HG02759 (cell line): ENCODE measurements at regions not wholly inside any gene's neighbourhood (a gene's known extent, or its start where the extent isn't known, plus 50 kb on each side); places are given as distances from the start of the nearest gene placed in this dataset.

Source experiments
- ATAC-seq: cut with Tn5 transposase; IDR thresholded peaks from one replicate; pipeline ENCODE4 v1.9.1; 2021; ENCODE audit warnings: mild to moderate bottlenecking, moderate library complexity; ENCODE audit not compliant: unreplicated experiment

DNA sequence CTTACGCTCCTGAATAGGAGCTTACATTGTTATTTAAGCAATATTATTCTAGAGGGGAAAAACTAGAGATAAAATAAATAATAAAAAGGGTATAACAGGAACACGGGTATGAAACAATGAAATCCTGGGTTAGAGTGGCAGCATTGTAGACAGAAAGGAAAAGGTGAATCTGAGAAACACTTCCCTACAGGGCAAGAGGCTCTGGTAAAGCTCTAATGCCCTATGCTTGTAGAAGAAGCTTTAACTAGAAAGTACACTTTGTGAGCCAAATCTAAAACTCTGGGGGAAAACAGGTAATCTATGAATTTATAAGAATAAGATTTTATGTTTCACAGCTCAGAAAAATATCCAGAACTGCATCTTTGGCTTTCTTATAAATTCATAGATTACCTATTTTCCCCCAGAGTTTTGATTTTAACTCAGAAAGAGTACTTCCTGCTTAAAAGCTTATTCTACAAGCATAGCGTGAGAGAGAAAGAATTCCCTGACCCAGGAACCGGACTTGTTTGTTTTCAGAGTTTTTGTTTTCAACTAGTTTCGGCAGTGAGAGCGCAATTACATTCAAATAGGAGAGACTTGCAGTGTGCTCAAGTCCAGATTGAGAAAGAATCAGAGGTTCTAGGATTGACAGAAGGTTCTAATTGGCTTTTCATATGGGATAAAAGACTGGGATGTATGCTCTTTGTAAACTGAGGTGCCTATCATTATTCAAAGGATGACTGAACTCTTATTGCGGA, 651.0 kb upstream of the RORB start:
- ATAC-seq = no peak

DNA sequence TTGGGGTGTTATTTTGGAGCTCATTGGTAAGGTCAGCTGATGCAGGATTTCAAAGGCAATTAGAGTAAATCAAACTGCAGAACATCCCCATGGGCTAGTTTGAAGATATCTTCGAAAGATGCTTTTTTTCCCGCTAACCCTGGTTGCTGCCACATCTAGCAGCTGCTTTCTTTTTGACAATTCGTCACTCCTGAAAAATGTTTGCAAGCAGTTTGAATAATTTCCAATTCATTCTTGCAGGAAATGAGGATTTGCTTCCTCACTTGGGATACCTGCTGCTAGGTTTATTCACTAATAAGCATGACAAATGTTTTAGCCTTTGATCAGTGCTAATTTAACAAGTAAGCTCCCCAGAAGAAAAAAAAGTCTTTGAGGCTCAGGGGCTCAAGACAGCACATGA, 649.6 kb upstream of the RORB start:
- no peak for ATAC-seq

DNA sequence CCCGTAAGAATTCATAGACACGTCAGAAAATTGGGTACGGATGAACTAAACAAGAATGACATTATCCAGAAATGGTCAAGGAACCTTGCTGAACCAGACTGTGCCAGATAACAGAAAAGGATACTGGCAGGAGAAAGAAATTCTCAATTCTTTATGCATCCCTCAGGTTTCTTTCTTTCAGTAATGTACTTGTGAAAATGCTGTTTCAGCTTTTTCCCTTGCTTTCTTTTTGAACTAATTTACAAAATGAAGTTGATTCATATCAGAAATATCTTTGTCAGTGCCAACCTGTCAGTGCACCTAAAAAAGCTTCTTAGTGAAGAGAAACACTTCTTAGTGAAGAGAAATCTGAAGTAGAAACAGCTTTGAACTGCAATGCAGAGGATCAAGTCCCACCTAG, 643.6 kb upstream of the RORB start:
- ATAC-seq = no peak

DNA sequence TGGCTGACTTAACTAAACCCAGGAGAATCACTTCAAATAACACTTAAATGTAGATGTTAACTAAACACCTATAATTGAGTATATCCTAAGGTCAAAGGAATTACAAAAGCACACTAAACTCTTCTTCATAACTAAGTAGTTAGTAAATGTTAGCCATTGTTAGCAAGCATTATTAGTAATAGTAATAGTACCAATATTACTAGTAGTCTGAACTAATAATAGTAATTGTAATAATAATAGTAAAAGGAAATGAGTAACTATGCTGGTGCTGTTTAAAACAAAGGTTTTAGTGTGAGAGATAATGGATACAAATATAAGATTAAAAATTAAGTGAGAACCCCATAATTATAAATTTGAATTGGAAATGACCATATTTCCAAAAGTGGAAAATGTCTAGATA, 641.9 kb upstream of the RORB start:
- ATAC-seq = no peak

DNA sequence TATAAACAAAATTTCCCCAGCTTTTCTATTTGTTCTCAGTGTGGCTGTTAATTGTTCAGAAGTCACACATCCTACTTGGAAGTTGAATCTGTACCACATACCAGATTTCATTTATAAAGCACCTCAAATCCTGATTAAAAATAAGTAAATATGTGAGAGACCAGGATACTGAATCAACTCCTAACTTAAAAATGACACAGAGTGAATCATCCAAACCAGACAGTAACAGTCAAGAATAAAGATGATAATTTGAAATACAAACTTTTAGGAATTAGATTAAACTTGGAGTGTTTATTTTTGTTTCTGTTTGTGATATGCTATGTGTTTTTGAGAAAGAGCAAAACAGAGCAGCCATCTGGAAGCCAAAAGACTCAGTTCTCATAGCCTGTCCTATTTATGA, 633.2 kb upstream of the RORB start:
- ATAC-seq = no peak

DNA sequence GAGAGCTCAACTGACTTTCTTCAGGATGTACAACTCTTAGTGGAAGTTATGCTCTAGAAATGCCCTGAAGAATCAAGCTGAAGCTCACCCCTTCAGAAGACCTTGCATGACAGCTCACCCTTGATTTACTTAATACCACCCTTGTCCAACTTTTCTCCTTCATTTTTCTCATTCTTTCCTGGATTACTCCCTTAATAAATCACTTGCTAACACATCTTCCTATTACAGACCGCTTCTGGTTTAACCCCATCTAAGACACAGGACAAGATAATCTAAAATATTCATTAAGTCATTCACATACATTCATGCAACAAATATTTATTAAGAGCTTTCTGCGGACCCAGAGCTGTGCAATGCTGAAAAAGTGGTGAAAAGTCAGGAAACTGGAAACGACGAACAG, 630.7 kb upstream of the RORB start:
- ATAC-seq = no peak

DNA sequence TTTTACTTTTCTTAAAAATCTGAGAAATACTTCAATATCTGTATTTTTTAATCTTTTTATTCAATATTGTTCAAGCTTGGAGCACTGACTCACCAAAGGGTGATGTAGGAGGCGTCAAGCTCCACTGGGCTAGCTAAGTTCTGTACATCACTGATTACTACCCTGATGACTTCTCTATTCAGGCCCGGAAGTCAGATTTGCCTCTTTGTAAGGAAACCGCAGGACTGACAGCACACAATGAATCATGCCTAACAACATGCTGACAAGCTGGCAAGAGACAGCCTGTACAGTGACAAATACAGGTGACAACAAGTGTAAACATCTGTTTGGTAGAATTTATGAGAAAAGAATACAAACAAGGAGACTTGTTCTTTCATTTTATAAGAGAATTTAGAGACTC, 627.9 kb upstream of the RORB start:
- ATAC-seq = peak; percentile 100

DNA sequence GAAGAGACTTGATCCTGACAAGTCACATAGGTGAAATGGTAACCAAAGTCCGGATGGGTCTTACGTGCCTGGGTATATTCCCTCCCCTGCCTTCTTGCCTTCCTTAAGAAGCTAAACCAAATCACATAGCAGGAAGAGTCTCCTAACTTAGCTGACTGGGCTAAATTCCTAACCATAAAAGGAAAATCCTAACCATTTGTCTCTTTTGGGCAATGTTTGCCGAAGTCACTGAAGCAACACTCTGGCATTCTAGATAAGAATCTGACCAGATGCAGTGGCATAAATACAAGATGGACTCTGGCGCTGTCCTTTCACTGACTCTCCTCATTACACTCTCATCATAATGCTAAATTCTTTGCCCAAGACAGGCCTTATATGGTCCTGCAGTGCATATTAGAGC, 625.5 kb upstream of the RORB start:
- ATAC-seq = no peak

DNA sequence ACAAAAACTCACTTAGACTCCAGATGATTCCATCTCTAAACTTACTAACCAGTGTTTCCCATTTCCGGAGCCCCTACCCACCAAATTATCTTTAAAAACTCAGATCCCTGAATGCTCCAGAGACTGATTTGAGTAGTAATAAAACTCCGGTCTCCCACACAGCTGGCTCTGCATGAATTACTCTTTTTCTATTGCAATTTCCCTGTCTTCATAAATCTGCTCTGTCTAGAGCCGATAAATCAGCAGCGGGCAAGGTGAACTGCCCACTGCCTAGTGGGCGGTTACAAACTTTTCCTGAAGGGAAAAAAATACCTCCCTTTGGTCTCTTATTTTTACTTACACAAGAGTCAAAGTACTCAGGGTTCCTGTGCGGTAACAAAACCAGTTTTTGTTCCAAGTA, 624.4 kb upstream of the RORB start:
- ATAC-seq = no peak

DNA sequence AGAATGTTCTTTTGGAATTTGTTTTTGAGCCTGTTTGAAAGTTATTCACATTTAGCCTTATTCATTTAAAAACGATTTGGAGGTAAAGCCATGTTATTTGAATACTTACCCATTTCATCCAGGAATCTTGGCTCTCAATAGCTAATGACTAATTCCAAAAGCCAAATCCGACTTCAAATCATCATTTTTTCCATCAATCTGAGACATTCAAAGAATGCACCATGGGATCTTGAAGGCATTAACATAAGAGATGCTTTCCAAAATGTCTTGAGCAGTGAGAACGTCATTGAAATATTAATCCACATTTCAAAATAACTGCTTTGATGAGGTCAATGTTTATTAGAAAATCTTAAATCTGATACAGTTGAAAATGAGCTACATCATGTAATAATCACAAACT, 617.0 kb upstream of the RORB start:
- no peak for ATAC-seq

DNA sequence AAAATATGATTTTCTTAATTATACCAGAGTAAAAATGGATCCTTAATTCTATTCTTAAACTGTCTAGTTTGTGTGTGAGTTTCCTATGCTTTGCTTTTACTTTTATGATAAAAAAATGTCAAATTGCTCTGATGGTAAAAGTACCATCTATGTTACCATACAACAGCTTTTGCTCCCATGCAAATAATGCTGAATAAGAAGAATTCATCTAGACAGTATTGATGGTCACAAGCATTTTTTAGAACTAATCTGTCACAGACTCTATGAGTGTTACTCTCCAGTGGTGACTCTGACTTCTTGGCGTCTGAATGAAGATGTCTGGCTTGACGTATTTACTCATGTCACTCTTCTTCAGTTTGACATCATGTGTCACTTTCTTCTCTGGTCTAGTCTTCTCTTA, 608.1 kb upstream of the RORB start:
- no peak for ATAC-seq

DNA sequence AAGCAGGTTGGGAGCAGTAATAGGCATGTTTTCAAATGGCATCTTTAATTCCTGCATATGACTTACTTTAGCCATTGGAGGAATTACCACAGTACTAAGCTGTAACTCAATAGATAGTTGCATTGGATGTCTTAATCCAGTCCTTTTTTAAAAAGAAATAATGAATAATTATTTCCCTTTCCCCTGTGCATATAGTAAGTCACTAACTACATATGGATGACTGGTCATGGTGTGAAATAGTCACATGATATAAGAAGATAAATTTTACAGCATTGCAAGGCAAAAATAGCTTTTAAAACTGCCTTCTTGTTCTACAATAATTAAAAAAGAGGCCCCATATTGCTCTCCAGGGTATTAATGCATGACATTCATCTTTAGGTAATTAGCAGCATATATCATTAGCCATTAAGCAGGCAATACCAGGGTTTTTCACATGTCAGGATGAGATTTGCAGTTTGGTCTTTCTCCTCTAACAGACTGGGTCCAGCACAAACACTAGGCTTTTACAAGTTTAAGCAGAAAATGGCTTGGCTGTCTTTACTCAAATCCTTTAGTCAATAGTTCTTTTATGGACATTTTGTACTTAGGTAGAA, 606.4 kb upstream of the RORB start:
- ATAC-seq = no peak

DNA sequence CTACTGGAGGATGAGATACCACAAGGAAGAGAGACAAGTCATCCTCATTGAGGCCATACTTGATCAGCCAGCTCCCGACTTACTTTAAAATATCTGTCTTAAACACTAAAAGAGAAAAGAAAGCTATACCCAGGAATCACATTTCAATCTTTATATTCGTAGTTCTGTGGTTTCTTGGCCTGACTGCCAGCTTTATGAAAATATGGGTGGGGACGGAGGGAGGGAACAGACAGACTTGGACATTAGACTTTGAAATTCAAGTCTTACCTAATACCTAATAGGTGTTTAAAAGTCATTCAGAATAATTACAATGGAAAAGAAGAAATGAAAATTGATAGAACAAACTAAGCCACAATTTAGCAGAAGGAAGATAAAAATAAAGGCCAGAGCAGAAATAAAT, 604.8 kb upstream of the RORB start:
- no peak for ATAC-seq

DNA sequence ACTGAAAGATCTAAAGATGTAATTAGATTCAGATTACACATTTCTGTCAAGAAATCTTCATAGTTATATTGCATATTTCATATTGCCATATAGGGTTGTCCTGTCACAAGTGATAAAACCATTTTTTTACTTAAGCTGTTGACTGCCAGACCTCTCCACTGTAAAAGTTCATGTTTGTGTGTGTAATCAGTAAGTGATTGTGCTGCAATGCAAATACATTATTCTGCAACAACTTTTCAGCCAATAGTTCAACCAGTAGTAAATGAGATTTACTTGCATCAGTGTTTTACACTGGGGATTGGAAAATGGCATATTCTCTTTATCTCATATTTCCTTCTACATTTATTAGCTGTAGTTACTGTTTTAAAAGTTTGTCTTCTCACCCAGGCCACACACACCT, 603.9 kb upstream of the RORB start:
- no peak for ATAC-seq

DNA sequence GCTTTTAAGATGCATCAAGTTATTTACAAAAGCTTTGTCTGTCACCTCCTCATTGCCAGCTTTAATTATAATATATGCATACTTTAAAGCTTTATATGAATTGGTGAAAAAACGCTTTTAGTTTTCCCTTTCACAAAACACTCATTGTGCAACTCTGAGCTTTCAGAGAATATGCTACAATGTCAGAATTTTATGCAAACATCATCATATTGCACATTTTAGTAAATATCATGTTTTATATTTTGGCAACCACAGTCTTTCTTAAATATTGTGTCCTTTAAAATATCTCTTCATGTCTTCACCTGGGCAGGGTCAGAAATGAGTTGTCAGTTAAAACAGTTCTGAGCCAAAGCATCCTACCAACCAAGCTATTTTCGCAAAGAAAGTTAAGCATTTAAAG, 601.1 kb upstream of the RORB start:
- no peak for ATAC-seq

DNA sequence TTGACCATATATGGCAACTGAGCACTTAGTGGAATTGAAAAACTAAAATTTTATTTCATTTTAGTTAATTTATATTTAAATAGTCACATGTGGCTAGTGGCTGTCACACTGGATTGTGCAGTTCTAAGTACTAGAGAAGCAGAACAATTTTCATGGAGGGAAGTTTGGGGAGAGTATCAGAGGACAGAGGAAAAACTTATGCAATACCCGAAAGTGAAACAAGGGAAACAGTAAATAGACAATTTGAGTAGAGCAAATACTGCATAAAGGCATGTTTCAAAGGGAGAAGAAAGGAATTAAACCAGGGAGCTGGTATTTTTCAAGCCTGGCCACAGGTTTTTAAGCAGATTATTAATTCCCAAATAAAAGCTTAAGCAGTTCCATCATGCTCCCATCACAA, 590.5 kb upstream of the RORB start:
- no peak for ATAC-seq

DNA sequence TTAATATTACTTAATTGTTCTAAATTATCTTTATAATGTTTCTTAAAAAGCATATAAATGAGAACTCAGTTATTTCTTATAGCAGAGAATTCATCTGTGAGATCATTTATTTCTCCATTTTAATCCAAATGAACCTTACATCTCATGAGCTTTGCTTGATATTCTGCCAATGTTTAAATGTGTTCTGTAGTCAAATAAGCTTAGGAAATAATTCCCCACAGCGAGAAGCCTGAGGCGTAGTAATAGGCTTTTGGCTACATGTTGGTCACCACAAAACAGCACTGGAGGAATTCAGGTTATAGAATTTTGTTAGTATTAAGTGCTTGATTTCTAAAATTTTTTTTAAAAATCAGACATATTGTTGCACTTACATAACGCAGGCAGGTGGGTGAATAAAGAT, 585.3 kb upstream of the RORB start:
- ATAC-seq = no peak

DNA sequence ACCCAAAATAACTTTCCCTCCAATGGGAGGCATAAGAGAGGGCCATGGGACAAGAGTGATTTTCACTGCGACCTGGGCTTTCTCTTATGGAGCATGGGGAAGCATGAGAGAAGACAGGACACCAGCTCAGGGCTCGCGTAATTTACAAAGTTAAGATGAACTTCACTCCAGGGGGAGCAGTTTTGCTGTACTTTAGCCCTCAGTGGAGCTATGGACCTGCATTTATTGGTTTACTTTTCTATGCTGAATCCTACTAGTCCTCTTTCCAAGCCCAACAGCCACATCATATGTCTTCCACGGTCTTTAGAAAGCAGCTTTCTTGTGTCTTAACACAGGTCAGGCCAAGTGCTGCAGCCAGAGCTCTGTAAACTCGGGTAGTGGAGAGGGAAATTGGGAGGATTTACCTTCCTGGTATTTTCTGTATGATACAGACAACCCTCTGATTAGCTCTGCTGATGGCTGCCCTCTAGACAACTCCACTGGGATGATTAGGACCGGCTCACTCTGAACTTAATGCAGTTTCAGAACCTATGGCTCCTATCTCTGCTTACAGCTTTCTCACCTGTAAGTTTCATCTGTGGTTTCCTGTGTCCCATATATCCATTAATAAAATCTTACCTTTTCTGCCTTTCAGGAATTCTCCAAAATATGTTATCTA, 581.0 kb upstream of the RORB start:
- no peak for ATAC-seq

DNA sequence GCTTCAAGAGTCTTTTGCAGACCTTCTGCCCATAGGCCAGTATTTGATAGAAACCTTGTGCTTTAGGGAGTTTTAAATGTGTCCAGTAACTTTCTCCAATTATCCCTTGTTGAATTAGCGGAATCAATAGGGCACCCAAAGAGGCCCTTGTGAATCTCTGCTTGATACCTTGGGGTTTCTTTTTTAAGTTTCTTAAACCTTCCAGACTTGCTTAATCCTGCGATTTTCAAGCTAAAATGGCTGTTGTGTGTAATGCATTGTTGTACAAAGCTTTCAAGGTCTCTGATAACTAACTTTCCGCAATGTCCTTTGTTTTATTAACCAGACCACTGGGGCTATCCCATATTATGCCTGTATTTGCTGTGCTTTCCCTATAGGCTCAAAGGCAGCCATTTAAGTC, 577.4 kb upstream of the RORB start:
- no peak for ATAC-seq

DNA sequence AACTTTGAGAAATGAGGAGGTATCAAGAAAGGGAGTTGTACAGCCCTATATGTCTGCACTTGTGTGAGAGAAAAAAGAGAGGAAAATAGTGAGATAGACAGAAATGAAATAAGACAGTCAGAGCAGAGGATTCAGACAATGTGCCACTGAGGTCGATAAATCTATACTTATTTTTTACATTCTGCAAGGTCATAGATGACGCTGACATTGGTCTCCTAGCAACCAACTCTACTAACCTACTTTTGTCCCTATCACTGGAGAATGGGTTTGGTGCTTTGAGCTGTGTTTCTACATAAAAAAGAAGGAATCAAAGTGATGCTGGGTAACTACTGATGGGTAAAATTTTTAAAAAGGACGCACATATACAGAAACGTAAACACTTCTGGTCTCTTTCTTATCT, 573.3 kb upstream of the RORB start:
- ATAC-seq = no peak

DNA sequence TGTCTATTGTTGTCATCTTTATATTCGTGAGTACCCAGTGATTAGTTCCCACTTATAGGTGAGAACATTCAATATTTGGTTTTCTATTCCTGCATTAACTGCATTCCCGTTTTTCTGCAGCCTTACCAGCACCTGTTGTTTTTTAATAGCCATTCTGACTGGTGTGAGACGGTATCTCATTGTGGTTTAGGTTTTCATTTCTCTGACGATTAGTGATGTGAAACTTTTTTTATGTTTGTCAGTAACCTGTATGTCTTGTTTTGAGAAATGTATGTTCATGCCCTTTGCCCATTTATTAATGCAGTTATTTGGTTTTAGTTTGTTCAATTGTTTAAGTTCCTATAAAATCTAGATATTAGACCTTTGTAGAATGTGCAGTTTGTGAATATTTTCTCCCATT, 546.0 kb upstream of the RORB start:
- ATAC-seq = no peak

DNA sequence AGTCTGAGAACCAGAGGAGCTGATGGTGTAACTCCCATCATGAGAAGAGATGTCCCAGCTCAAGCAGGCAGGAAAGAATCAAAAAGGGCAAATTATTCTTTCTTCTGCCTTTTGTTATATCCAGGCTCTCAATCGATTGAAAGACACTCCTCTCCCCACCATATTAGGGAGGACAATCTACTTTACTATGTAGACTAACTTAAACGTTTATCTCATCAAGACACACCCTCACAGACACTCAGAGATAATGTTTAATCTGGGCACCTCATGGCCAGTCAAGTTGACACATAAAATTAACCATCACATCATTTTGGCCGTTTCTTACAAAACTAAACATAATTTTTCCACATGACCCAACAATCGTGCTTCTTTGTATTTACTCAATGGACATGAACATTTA, 534.3 kb upstream of the RORB start:
- no peak for ATAC-seq

DNA sequence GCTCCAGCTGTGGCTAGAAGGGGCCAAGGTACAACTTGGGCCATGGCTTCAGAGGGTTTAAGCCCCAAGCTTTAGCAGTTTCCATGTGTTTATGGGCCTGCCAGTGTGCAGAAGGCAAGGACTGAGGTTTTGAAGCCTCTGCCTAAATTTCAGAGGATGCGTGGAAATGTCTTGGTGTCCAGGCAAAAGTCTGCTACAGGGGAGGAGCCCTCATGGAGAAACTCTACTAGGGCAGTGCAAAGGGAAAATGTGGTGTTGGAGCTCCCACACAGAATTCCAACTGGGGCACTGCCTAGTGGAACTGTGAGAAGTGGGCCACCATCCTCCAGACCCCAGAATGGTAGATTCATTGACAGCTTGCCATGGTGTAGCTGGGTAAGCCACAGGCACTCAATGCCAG, 527.2 kb upstream of the RORB start:
- ATAC-seq = no peak
